Caco-2 (cell line): ENCODE measurements at regions not wholly inside any gene's neighbourhood (a gene's known extent, or its start where the extent isn't known, plus 50 kb on each side); places are given as distances from the start of the nearest gene placed in this dataset.

ENCODE experiments used
- BruUV-seq: library from RNA; stranded (reverse); fragments of 400-500 nt; replicated peaks from 2 replicates; lab custom pipeline; 2021; lab: Mats Ljungman, UMichigan
- CTCF ChIA-PET: fragments of 300-600 bp; sonication (Branson Sonifier 250); formaldehyde crosslinking; loops from one replicate; lab custom pipeline; 2022; ENCODE audit warnings: antibody characterized with exemption; lab: Charles Lee
- POLR2A ChIA-PET: fragments of 300-600 bp; sonication (Branson Sonifier 250); formaldehyde crosslinking; loops from one replicate; lab custom pipeline; 2022; ENCODE audit warnings: antibody characterized with exemption; lab: Charles Lee
- DNase-seq, 2 experiments: peaks; one replicate each; pipeline versions ENCODE4 v3.0.0 to v3.0.0-alpha.2; 2020 to 2022
- H3K27me3 ChIP-seq: replicated peaks from 2 replicates; pipeline ENCODE4 v1.6.0; 2011; ENCODE audit warnings: low read length; ENCODE audit not compliant: control insufficient read depth, insufficient read depth
- H3K36me3 ChIP-seq: 2 replicates; pipeline ENCODE4 v1.5.1; 2011; ENCODE audit warnings: low read length; ENCODE audit not compliant: control insufficient read depth, insufficient read depth
- H3K4me1 ChIP-seq: fragments of 250-450 bp; sonication (Bioruptor Pico); 2 replicates; pipeline ENCODE4 v1.5.1; 2020; ENCODE audit warnings: mild to moderate bottlenecking
- H3K4me3 ChIP-seq: 2 replicates; pipeline ENCODE4 v1.5.1; 2011; ENCODE audit warnings: low read depth, mild to moderate bottlenecking, control low read depth, low read length
- H3K9me3 ChIP-seq: fragments of 250-450 bp; sonication (Bioruptor Pico); 2 replicates; pipeline ENCODE4 v1.5.1; 2020; ENCODE audit warnings: mild to moderate bottlenecking, moderate library complexity
- H3K27ac Mint-ChIP-seq: one replicate; pipeline ENCODE4 v1.8.0; 2022; ENCODE audit warnings: mixed read lengths; ENCODE audit not compliant: unreplicated experiment
- H3K27me3 Mint-ChIP-seq: one replicate; pipeline ENCODE4 v1.8.0; 2022; ENCODE audit warnings: mixed read lengths; ENCODE audit not compliant: insufficient read depth, unreplicated experiment
- H3K36me3 Mint-ChIP-seq: one replicate; pipeline ENCODE4 v1.8.0; 2022; ENCODE audit warnings: mild to moderate bottlenecking, mixed read lengths; ENCODE audit not compliant: insufficient read depth, unreplicated experiment
- H3K4me1 Mint-ChIP-seq: one replicate; pipeline ENCODE4 v1.8.0; 2022; ENCODE audit warnings: low read depth, mixed read lengths; ENCODE audit not compliant: unreplicated experiment
- H3K4me3 Mint-ChIP-seq: one replicate; pipeline ENCODE4 v1.8.0; 2022; ENCODE audit warnings: mild to moderate bottlenecking, moderate library complexity, mixed read lengths; ENCODE audit not compliant: unreplicated experiment
- H3K9me3 Mint-ChIP-seq: one replicate; pipeline ENCODE4 v1.8.0; 2022; ENCODE audit warnings: mixed read lengths; ENCODE audit not compliant: unreplicated experiment
- CTCF ChIP-seq, 2 experiments: fragments of 200-600 bp in 1 of 2; IDR thresholded peaks; 1 replicate in 1 of 2; 2 replicates in 1 of 2; pipeline versions ENCODE4 v1.5.1 to v1.8.0; 2011 to 2022; ENCODE audit warnings: antibody characterized with exemption in 1 of 2, control low read depth in 1 of 2, inconsistent platforms in 1 of 2, low read depth in 1 of 2, low read length in 1 of 2, mild to moderate bottlenecking in 1 of 2, moderate library complexity in 1 of 2; ENCODE audit not compliant: insufficient read depth in 1 of 2, severe bottlenecking in 1 of 2, unreplicated experiment in 1 of 2
- intact Hi-C: fragments of 100-400 bp; cut with micrococcal nuclease; formaldehyde crosslinking; loops from one replicate; pipeline ENCODE4 v1.10.0; 2022; ENCODE audit not compliant: unreplicated experiment

GRCh38 chr20:23231561-23232218 lies 118.9 kb upstream of the NXT1 start:
- BruUV-seq = no TSS peak
- no peak for TF ChIP-seq CTCF (IDR thresholded peaks at IDR 0.05; ENCODE audit: insufficient read depth in 1 of 2, low read depth in 1 of 2, low read length in 1 of 2, severe bottlenecking in 1 of 2, unreplicated experiment in 1 of 2)
- Histone ChIP-seq H3K9me3 (peaks cover 24% of the 10 kb centered on the region), H3K27me3 (no peaks in the 10 kb centered on the region), H3K36me3 (no peaks in the 10 kb centered on the region), H3K4me1 (peaks cover 57% of the 10 kb centered on the region), H3K4me3 (no peak overlapping the region)
- peak in 1 of 2 experiments; percentile 25 for DNase-seq
- peaks cover 17% of the 10 kb centered on the region for H3K36me3 Mint-ChIP-seq
- H3K9me3 Mint-ChIP-seq = peaks cover 17% of the 10 kb centered on the region
- ChIA-PET POLR2A (no interaction called here), CTCF (interaction anchor here (1.2 kb wide), 1 partner anchor 31 kb away, joined by 5 read pairs; no protein-coding TSS in a partner anchor)
- peak overlapping the region; percentile 92 for H3K27ac Mint-ChIP-seq
- intact Hi-C loops = loop anchor here (1.0 kb wide), 4 partner anchors 11 to 208 kb away; no protein-coding TSS in a partner anchor
- H3K27me3 Mint-ChIP-seq = no peaks in the 10 kb centered on the region
- peak overlapping the region; percentile 37 for H3K4me3 Mint-ChIP-seq
- H3K4me1 Mint-ChIP-seq = peaks cover 52% of the 10 kb centered on the region

- H3K4me3 ChIP-seq = no peak overlapping the region
- CTCF ChIA-PET = no interaction called here
- BruUV-seq = no TSS peak
Measured at GRCh38 chr20:23230766-23231385, 119.7 kb upstream of the NXT1 start.

DNA sequence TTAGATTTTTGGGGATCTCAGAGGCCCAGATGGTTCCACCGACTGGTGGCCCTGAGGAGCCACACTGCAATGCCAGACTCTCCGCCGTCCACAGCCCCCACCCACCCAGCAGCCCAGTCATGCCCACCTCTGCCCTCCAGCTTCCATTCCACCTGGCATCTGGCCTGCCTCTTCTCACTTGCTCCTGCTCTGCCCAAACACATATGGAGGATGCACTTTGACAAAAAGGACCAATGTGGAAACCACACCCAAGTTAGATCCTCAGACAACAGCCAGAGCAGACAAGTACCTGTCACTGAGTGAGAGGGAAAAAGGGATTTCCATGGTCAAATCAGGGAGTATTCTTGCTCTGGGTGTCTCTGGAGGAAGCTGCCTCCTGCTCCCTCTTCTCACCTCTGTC lies 120.6 kb upstream of the NXT1 start:
- no peak overlapping the region for H3K4me3 Mint-ChIP-seq
- peak overlapping the region; percentile 92 for H3K27ac Mint-ChIP-seq
- peaks cover 46% of the 10 kb centered on the region for H3K4me1 Mint-ChIP-seq
- TF ChIP-seq CTCF (IDR thresholded peaks at IDR 0.05; ENCODE audit: insufficient read depth in 1 of 2, low read depth in 1 of 2, low read length in 1 of 2, severe bottlenecking in 1 of 2, unreplicated experiment in 1 of 2) = no peak
- BruUV-seq = no TSS peak
- Histone ChIP-seq H3K9me3 (peaks cover 32% of the 10 kb centered on the region), H3K4me3 (no peak overlapping the region), H3K36me3 (no peaks in the 10 kb centered on the region), H3K4me1 (peaks cover 68% of the 10 kb centered on the region), H3K27me3 (no peaks in the 10 kb centered on the region)
- CTCF ChIA-PET = no interaction called here
- H3K36me3 Mint-ChIP-seq = peaks cover 17% of the 10 kb centered on the region
- H3K9me3 Mint-ChIP-seq = peaks cover 9% of the 10 kb centered on the region
- no peaks in the 10 kb centered on the region for H3K27me3 Mint-ChIP-seq
- DNase-seq = no peak
- intact Hi-C loops = no loop called here
- POLR2A ChIA-PET = no interaction called here

More at GRCh38 chr20:23230766-23231385, 119.7 kb upstream of the NXT1 start:
- no peak for TF ChIP-seq CTCF (IDR thresholded peaks at IDR 0.05; ENCODE audit: insufficient read depth in 1 of 2, low read depth in 1 of 2, low read length in 1 of 2, severe bottlenecking in 1 of 2, unreplicated experiment in 1 of 2)
- intact Hi-C loops = no loop called here
- POLR2A ChIA-PET = no interaction called here
- DNase-seq = no peak
- Mint-ChIP-seq H3K36me3 (peaks cover 17% of the 10 kb centered on the region), H3K27ac (peak overlapping the region; percentile 92), H3K4me1 (peaks cover 52% of the 10 kb centered on the region), H3K4me3 (no peak overlapping the region), H3K9me3 (peaks cover 17% of the 10 kb centered on the region), H3K27me3 (no peaks in the 10 kb centered on the region)
- Histone ChIP-seq H3K4me1 (peaks cover 60% of the 10 kb centered on the region), H3K9me3 (peaks cover 30% of the 10 kb centered on the region), H3K27me3 (no peaks in the 10 kb centered on the region), H3K36me3 (no peaks in the 10 kb centered on the region)
